Neural cell (in vitro differentiated cells): ENCODE measurements at regions not wholly inside any gene's neighbourhood (a gene's known extent, or its start where the extent isn't known, plus 50 kb on each side); places are given as distances from the start of the nearest gene placed in this dataset.

Experiments used
- H2AFZ ChIP-seq: fragments of 200-600, 300-800 bp; sonication (generic), shearing (Covaris generic); 2 replicates; pipeline ENCODE4 v1.6.0; 2014; ENCODE audit warnings: low read depth, mild to moderate bottlenecking, antibody characterized with exemption, low read length, moderate library complexity
- H3F3A ChIP-seq: fragments of 200-600 bp; shearing (Covaris generic); 2 replicates; pipeline ENCODE4 v1.6.1; 2016; ENCODE audit warnings: mild to moderate bottlenecking, moderate library complexity, mixed read lengths, antibody characterized with exemption, low read length; ENCODE audit not compliant: insufficient read depth, poor library complexity, severe bottlenecking
- H3K27ac ChIP-seq: fragments of 200-600, 300-800 bp; sonication (generic), shearing (Covaris generic); 2 replicates; pipeline ENCODE4 v1.5.1; 2014; ENCODE audit warnings: mild to moderate bottlenecking, low read length, moderate library complexity
- H3K27me3 ChIP-seq: fragments of 300-800, 200-600 bp; sonication (generic), shearing (Covaris generic); 2 replicates; pipeline ENCODE4 v1.6.0; 2014; ENCODE audit warnings: mild to moderate bottlenecking, low read depth, low read length, moderate library complexity; ENCODE audit not compliant: insufficient read depth
- H3K36me3 ChIP-seq: fragments of 300-800, 200-600 bp; sonication (generic), shearing (Covaris generic); 2 replicates; pipeline ENCODE4 v1.5.1; 2014; ENCODE audit warnings: mild to moderate bottlenecking, antibody characterized with exemption, low read length, moderate library complexity; ENCODE audit not compliant: insufficient read depth
- H3K4me2 ChIP-seq: fragments of 300-800, 200-600 bp; sonication (generic), shearing (Covaris generic); 2 replicates; pipeline ENCODE4 v1.6.0; 2014; ENCODE audit warnings: mild to moderate bottlenecking, low read length
- H3K4me3 ChIP-seq: fragments of 300-800, 200-600 bp; sonication (generic), shearing (Covaris generic); 2 replicates; pipeline ENCODE4 v1.5.1; 2014; ENCODE audit warnings: mild to moderate bottlenecking, low read length, moderate library complexity
- H3K79me2 ChIP-seq: fragments of 200-600 bp; shearing (Covaris generic); replicated peaks from 2 replicates; pipeline ENCODE4 v1.6.0; 2014; ENCODE audit warnings: mild to moderate bottlenecking, low read length, moderate library complexity; ENCODE audit not compliant: insufficient read depth
- H3K9ac ChIP-seq: fragments of 300-800, 200-600 bp; sonication (generic), shearing (Covaris generic); 2 replicates; pipeline ENCODE4 v1.6.1; 2016; ENCODE audit warnings: mild to moderate bottlenecking, low read length, mixed read lengths
- H3K9me2 ChIP-seq: fragments of 200-600 bp; shearing (Covaris generic); 2 replicates; pipeline ENCODE4 v1.6.1; 2016; ENCODE audit warnings: mild to moderate bottlenecking, low read length, mixed read lengths; ENCODE audit not compliant: insufficient read depth
- H3K9me3 ChIP-seq: fragments of 200-600, 300-800 bp; sonication (generic), shearing (Covaris generic); 2 replicates; pipeline ENCODE4 v1.6.1; 2016; ENCODE audit warnings: mild to moderate bottlenecking, mixed run types, low read length, moderate library complexity, mixed read lengths
- H4K20me1 ChIP-seq: fragments of 200-600 bp; shearing (Covaris generic); 2 replicates; pipeline ENCODE4 v1.6.1; 2016; ENCODE audit warnings: mild to moderate bottlenecking, mixed run types; ENCODE audit not compliant: insufficient read depth
- CTCF ChIP-seq: fragments of 450-650 bp; IDR thresholded peaks from 2 replicates; pipeline ENCODE4 v1.5.1; 2014; ENCODE audit warnings: antibody characterized with exemption, mild to moderate bottlenecking, moderate library complexity; ENCODE audit not compliant: poor library complexity, severe bottlenecking
- EP300 ChIP-seq: fragments of 450-650 bp; conservative IDR thresholded peaks from 2 replicates; pipeline ENCODE4 v1.6.1; 2014; ENCODE audit warnings: antibody characterized with exemption, mild to moderate bottlenecking, moderate library complexity; ENCODE audit not compliant: poor library complexity, severe bottlenecking
- EZH2 ChIP-seq: fragments of 200-600, 300-800 bp; shearing (Covaris generic), sonication (generic); IDR thresholded peaks from 2 replicates; pipeline ENCODE4 v1.6.1; 2014; ENCODE audit warnings: antibody characterized with exemption, low read length, borderline replicate concordance, mild to moderate bottlenecking; ENCODE audit not compliant: insufficient read depth, poor library complexity, severe bottlenecking
- MXI1 ChIP-seq: fragments of 450-650 bp; conservative IDR thresholded peaks from 2 replicates; pipeline ENCODE4 v1.6.1; 2014; ENCODE audit warnings: antibody characterized with exemption, mild to moderate bottlenecking; ENCODE audit not compliant: poor library complexity, severe bottlenecking
- POLR2AphosphoS5 ChIP-seq: IDR thresholded peaks from 2 replicates; pipeline ENCODE4 v1.6.1; 2012
- RAD21 ChIP-seq: fragments of 450-650 bp; conservative IDR thresholded peaks from 2 replicates; pipeline ENCODE4 v1.6.1; 2014; ENCODE audit warnings: antibody characterized with exemption, mild to moderate bottlenecking, moderate library complexity
- REST ChIP-seq: IDR thresholded peaks from 2 replicates; pipeline ENCODE4 v1.6.1; 2012; ENCODE audit warnings: borderline replicate concordance
- SMC3 ChIP-seq: fragments of 450-650 bp; conservative IDR thresholded peaks from 2 replicates; pipeline ENCODE4 v1.6.1; 2014; ENCODE audit warnings: antibody characterized with exemption, mild to moderate bottlenecking, moderate library complexity; ENCODE audit not compliant: poor library complexity
- TAF1 ChIP-seq: IDR thresholded peaks from 2 replicates; pipeline ENCODE4 v1.6.1; 2012; ENCODE audit warnings: low read depth

- Histone ChIP-seq H3K9me2 (no peaks in the 10 kb centered on the region), H3F3A (no peaks in the 10 kb centered on the region), H3K9ac (no peak overlapping the region), H3K79me2 (no peaks in the 10 kb centered on the region), H3K9me3 (no peaks in the 10 kb centered on the region), H4K20me1 (no peaks in the 10 kb centered on the region), H3K27ac (no peak overlapping the region), H3K4me2 (no peak overlapping the region), H3K4me3 (no peak overlapping the region), H2AFZ (no peak overlapping the region), H3K36me3 (no peaks in the 10 kb centered on the region), H3K27me3 (no peaks in the 10 kb centered on the region)
- TF ChIP-seq SMC3 (no peak), MXI1 (no peak), POLR2AphosphoS5 (no peak), CTCF (no peak), EP300 (no peak), TAF1 (no peak), EZH2 (no peak), REST (no peak), RAD21 (no peak)
Observed at GRCh38 chr6:105907991-105908390, 178.1 kb upstream of the PRDM1 start.

GRCh38 chr6:105907301-105907700 is 178.8 kb upstream of the PRDM1 start:
- no peaks in the 10 kb centered on the region for H3K27me3 ChIP-seq
- no peak overlapping the region for H3K9ac ChIP-seq
- H3K79me2 ChIP-seq, result no peaks in the 10 kb centered on the region
- no peaks in the 10 kb centered on the region for H3F3A ChIP-seq
- H3K4me2 ChIP-seq, result no peak overlapping the region
- no peaks in the 10 kb centered on the region for H3K9me2 ChIP-seq
- no peaks in the 10 kb centered on the region for H4K20me1 ChIP-seq
- H2AFZ ChIP-seq, result no peak overlapping the region
- H3K27ac ChIP-seq, result no peak overlapping the region
- H3K4me3 ChIP-seq, result no peak overlapping the region
- TF ChIP-seq MXI1, result no peak
- TF ChIP-seq TAF1, result no peak
- no peak for TF ChIP-seq REST
- no peak for TF ChIP-seq EP300
- no peak for TF ChIP-seq CTCF
- no peaks in the 10 kb centered on the region for H3K36me3 ChIP-seq
- H3K9me3 ChIP-seq, result no peaks in the 10 kb centered on the region
